Amniotic stem cell (primary cell): ENCODE measurements at regions not wholly inside any gene's neighbourhood (a gene's known extent, or its start where the extent isn't known, plus 50 kb on each side); places are given as distances from the start of the nearest gene placed in this dataset.

ENCODE experiments used
- DNase-seq: peaks from one replicate; lab custom pipeline; 2025; lab: John Stamatoyannopoulos, UW

- no peak for DNase-seq
These were observed 257.4 kb upstream of the ADAMTS9 start for GRCh38 chr3:64945171-64945729.

GRCh38 chr3:64943866-64944265 is 256.1 kb upstream of the ADAMTS9 start:
- DNase-seq = no peak

GRCh38 chr3:64940596-64941348 is 253.0 kb upstream of the ADAMTS9 start:
- DNase-seq = no peak

DNA sequence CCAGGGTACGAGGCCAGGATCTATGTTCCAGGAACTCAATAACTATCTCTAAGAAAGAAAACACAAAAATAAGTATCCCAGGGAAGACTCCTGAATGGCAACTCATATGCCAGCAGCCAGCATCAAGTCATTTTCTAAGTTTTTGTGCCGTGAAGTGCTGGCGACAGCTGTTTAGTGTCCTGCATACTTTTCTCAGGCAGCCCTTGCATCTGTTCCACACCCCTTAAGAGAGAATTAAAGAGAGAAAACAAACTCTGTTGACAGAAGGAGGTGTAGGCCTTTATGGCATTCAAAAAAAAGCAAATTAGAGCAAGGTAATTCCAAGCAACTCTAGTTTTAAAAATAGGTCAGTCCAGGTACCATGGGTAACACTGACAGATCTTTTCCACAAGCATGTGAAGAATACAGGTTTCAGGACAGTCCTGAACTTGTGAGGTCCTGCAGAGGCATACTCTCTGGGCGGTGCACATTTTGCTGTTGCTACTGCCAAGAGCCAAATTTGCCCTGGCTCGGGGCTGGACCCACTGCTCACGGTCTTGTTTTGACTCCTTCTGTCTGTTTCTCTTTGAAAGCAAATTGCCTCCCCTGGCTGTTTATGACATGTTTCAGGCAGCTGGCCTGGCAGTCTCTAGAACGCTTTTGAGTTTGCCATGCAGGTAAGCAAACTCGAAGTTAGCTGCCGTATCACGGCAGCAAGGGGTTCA is 252.1 kb upstream of the ADAMTS9 start:
- no peak for DNase-seq

- DNase-seq = no peak
These were observed 251.5 kb upstream of the ADAMTS9 start for GRCh38 chr3:64939309-64939708.

GRCh38 chr3:64936556-64936955 is 248.8 kb upstream of the ADAMTS9 start:
- DNase-seq = no peak

- no peak for DNase-seq
These were observed 248.2 kb upstream of the ADAMTS9 start for GRCh38 chr3:64935971-64936370.

GRCh38 chr3:64932666-64933342 is 245.0 kb upstream of the ADAMTS9 start:
- DNase-seq = no peak

DNA sequence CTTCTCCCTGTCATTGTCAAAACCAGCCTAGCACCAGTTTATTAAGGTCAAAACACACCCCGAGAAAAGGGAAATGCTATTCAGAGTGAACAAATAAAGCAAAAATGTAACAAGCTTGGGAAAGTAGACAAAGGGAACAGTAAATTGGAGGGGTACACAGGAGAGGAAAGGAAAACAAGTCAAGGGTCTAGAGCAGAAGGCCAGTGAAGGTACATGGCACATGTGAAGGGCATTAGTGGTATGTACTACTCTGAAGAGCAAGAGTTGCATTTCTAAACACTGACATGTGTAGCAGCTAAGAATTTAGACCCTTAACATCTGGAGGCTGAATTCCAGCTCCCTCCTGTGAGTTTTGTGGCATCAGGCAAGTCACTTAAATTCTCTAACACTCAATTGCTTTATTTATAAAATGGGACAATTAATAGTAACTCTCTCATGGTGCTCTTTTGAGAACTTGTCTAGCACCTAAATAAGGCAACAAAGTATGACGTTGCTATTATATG is 244.3 kb upstream of the ADAMTS9 start:
- no peak for DNase-seq

DNA sequence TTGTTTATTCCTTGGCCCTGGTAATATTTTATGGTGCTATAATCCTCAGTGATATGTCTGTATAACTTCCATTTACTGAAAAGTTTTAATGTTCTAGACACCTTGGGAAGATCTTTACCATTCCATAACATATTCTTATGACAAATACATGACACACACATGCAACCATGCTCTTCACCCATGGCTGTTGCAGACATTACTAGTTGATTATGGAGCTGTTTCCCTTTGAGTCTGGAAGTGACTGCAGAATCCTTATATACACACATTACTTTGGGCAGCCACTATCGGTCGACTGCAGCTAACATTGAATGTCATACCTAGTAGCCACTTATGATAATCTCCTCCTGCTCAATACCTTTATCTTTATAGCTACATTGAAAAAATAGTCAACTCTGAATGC is 243.1 kb upstream of the ADAMTS9 start:
- DNase-seq = no peak

DNA sequence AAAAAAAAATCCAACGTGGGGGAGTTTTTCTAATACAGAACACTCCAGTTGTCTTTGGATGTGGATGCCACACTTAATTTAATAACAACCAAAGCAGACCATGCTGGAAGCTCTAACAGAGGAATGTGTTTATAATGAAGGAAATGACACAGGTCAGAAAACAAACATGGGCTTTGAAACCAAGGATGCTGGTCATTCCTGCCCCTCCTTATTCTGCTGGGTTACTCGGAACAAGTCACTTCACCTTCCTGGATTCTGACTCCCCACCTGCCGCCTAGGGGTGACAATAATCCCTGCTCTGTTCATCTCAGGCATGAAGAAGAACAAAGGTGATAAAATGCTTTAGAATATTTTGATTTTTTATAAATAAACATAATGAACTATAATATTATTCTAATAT is 240.9 kb upstream of the ADAMTS9 start:
- no peak for DNase-seq

DNA sequence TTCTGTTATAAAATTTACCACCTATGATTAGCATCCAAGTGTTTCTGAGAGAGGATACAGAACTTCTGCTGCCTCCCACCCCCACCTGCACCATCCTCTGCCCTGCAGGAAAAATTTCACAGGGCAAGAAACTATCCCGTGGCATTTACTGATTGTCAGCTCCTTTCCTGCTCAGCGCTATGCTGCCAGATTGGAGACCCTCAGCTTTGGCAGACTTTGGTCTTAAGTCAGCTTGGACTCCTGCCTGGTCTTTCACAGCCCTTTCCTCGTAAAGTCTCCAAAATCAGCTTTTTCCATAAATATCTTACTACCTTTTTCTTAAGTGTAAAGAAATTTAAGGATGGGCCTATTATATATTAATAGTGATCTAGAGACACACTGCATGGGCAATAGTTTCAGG is 239.9 kb upstream of the ADAMTS9 start:
- DNase-seq = no peak

DNA sequence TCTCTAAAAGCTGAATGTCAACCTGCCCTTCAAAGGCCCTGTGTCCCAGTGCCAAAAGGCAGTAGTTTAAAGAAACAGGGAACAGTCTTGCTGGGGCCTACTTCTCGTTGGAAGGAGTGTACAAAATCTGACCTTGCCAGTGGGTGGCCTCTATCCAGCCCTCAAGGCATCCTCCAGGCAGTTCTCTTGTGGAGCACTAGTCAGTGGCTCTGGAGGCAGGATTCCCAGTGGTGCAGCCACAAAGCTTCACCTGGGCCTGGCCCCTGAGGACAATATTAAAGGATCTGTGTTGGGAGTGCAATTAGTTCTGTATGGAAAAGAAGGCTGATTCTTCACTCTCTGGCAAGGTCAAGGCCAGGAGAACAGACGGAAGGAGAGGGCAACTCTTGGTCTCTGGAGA is 237.8 kb upstream of the ADAMTS9 start:
- DNase-seq = no peak

GRCh38 chr3:64924961-64925360 is 237.2 kb upstream of the ADAMTS9 start:
- DNase-seq = no peak

DNA sequence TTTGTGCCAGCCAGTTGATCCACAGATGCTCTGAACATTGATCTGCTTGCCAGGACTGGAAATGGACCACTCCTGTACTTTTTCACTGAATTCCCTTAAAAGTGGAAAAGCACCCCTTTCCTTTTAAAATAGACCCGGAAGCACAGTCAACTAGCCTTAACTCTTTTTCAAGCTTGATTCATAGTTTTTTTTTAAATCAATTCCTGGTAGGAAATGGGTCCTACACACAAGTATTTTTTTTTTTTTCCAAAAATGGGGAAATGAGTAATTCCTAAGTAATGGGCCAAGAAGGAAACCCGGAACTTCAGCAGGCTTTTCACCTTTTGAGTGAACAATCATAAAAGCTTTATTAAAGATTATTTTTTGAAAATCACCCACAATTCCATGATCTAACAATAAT is 234.4 kb upstream of the ADAMTS9 start:
- no peak for DNase-seq

- no peak for DNase-seq
These were observed 233.7 kb upstream of the ADAMTS9 start for GRCh38 chr3:64921281-64922065.

- DNase-seq = no peak
These were observed 232.1 kb upstream of the ADAMTS9 start for GRCh38 chr3:64919934-64920333.

DNA sequence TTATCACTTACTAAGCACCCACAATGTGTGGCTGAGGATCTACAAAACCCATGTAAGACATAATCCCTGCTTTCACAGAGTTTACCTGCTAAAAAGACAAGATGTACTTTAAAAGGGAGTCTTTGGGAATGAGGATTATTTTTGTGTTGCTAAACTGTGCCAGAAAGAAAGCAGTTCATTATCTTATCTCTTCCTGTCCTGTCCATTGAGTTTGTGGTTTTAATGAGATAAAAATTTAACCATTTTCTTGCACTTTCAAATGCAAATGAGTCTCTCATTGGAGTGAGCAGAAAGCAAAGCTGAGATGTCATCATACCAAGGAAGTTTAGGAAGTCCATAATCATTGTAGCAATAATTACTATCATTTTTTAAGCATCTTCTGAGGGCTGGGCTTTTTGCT is 231.2 kb upstream of the ADAMTS9 start:
- no peak for DNase-seq

DNA sequence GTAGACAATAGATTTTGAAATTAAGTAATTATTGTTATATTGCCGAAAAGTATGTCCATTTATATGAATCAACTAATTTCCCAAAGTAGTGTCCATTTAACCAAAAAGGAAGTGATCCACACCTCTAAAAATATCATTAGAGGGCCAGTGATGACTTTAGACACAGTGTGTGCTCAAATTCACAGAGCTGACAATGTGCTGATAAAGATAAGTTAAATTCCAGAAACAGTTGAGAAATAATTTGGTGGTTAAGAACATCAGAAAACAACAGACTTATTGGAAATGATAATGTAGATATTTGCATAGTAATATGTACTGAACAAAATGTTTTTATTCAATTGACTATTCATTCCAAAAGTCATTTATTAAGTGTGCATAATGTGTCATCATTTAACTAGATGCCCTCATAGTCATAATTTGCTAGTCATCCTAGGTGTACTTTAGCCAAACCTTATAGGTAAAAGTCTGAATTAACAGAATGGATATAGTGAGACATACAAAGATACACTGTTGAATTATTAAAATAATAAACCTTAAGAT is 230.2 kb upstream of the ADAMTS9 start:
- DNase-seq = no peak

GRCh38 chr3:64916937-64917336 is 229.1 kb upstream of the ADAMTS9 start:
- DNase-seq = no peak

DNA sequence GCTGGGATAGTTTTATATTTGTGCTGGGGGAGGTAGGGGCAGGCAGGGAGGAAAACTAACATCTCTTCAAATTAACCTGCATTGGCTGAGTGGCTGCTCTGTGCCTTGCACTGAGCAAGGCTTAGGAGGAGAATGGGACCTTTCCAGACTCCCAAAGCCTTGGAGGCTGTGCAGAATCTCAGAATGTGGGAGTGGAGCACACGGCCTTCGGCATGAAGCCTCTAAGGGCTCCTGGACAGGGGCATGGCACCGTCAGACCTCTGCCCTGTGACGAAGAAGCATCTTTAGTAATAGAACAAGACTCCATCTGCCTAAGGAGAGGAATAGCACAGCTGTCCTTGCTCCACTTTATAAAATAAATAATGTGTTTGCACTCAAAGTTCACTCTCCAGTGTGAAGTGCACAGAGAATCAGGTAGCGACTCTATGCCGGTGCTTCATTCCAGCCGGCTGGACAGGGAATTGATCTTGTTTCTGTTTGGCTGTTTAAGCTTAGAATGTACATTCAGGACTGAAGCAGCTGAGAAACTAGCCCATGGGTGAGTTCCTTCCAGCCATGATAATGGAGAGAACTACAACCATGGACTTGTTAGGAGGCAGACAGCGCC is 228.5 kb upstream of the ADAMTS9 start:
- no peak for DNase-seq
